WTC11 (cell line): ENCODE measurements at regions not wholly inside any gene's neighbourhood (a gene's known extent, or its start where the extent isn't known, plus 50 kb on each side); places are given as distances from the start of the nearest gene placed in this dataset.
"Not testable (repeated sequence)": the region's sequence is repeated elsewhere in the genome, so short reads cannot be mapped to it uniquely, and the experiment has no call there.

Source experiments
- ATAC-seq: fragments of 200-7000 bp; cut with Tn5 transposase; 2 replicates; pipeline ENCODE4 v1.10.0; 2021; ENCODE audit warnings: mild to moderate bottlenecking, moderate library complexity
- CTCF ChIA-PET: fragments of 300-600 bp; sonication (Branson Sonifier 250); formaldehyde crosslinking; loops from one replicate; lab custom pipeline; 2021; ENCODE audit warnings: antibody characterized with exemption; lab: Charles Lee
- POLR2A ChIA-PET: fragments of 350-600 bp; sonication (Branson Sonifier 250); formaldehyde crosslinking; loops from one replicate; lab custom pipeline; 2021; ENCODE audit warnings: antibody characterized with exemption; lab: Charles Lee
- DNase-seq: peaks from one replicate; pipeline ENCODE4 v3.0.0; 2021; ENCODE audit warnings: low spot score
- H3K27ac Mint-ChIP-seq: 2 replicates; pipeline ENCODE4 v1.8.0; 2021; ENCODE audit warnings: mixed read lengths
- H3K27me3 Mint-ChIP-seq: 2 replicates; pipeline ENCODE4 v1.8.0; 2021; ENCODE audit warnings: low read depth, mild to moderate bottlenecking, moderate library complexity, mixed read lengths
- H3K36me3 Mint-ChIP-seq: 2 replicates; pipeline ENCODE4 v1.8.0; 2021; ENCODE audit warnings: mixed read lengths
- H3K4me1 Mint-ChIP-seq: 2 replicates; pipeline ENCODE4 v1.8.0; 2022; ENCODE audit warnings: mixed read lengths
- H3K4me3 Mint-ChIP-seq: 2 replicates; pipeline ENCODE4 v1.8.0; 2021; ENCODE audit warnings: mild to moderate bottlenecking, moderate library complexity, mixed read lengths
- H3K9me3 Mint-ChIP-seq: 2 replicates; pipeline ENCODE4 v1.8.0; 2021; ENCODE audit warnings: mixed read lengths
- AFF4 ChIP-seq: sonication (generic); formaldehyde crosslinking; IDR thresholded peaks from 2 replicates; pipeline ENCODE4 v1.8.1; 2023; ENCODE audit warnings: mild to moderate bottlenecking, missing genetic modification reagents, borderline replicate concordance
- ATF1 ChIP-seq: sonication (generic); formaldehyde crosslinking; IDR thresholded peaks from 2 replicates; pipeline ENCODE4 v1.8.1; 2023; ENCODE audit warnings: mild to moderate bottlenecking, moderate library complexity, missing genetic modification reagents
- ATF2 ChIP-seq: sonication (generic); formaldehyde crosslinking; IDR thresholded peaks from 2 replicates; pipeline ENCODE4 v1.8.1; 2022; ENCODE audit warnings: low read depth, missing genetic modification reagents, borderline replicate concordance
- CDX4 ChIP-seq: fragments of 250-450 bp; sonication (Bioruptor Pico); IDR thresholded peaks from 2 replicates; pipeline ENCODE4 v1.9.0; 2021; ENCODE audit warnings: moderate library complexity, mild to moderate bottlenecking, inconsistent platforms, borderline replicate concordance
- CREM ChIP-seq: sonication (generic); formaldehyde crosslinking; IDR thresholded peaks from 2 replicates; pipeline ENCODE4 v1.8.1; 2022; ENCODE audit warnings: mild to moderate bottlenecking, missing genetic modification reagents, moderate library complexity
- FOXJ3 ChIP-seq: sonication (generic); formaldehyde crosslinking; IDR thresholded peaks from 2 replicates; pipeline ENCODE4 v1.9.0; 2021; ENCODE audit warnings: missing genetic modification reagents, mild to moderate bottlenecking, borderline replicate concordance
- FOXP1 ChIP-seq: sonication (generic); formaldehyde crosslinking; IDR thresholded peaks from 2 replicates; pipeline ENCODE4 v1.8.0; 2022; ENCODE audit warnings: missing genetic modification reagents, mild to moderate bottlenecking, moderate library complexity, borderline replicate concordance
- GRHL2 ChIP-seq: fragments of 250-450 bp; sonication (Bioruptor Pico); IDR thresholded peaks from 2 replicates; pipeline ENCODE4 v1.8.0; 2022; ENCODE audit warnings: mild to moderate bottlenecking, moderate library complexity; ENCODE audit not compliant: insufficient replicate concordance, severe bottlenecking
- HMGXB4 ChIP-seq: sonication (generic); formaldehyde crosslinking; IDR thresholded peaks from 2 replicates; pipeline ENCODE4 v1.8.1; 2023; ENCODE audit warnings: mild to moderate bottlenecking, moderate library complexity, missing genetic modification reagents
- JAZF1 ChIP-seq: fragments of 250-450 bp; sonication (Bioruptor Pico); IDR thresholded peaks from 2 replicates; pipeline ENCODE4 v1.9.0; 2021; ENCODE audit warnings: moderate library complexity, mild to moderate bottlenecking, inconsistent platforms
- JUN ChIP-seq: sonication (generic); formaldehyde crosslinking; IDR thresholded peaks from 2 replicates; pipeline ENCODE4 v1.8.0; 2023; ENCODE audit warnings: mild to moderate bottlenecking, missing genetic modification reagents
- MAX ChIP-seq: sonication (generic); formaldehyde crosslinking; IDR thresholded peaks from 2 replicates; pipeline ENCODE4 v1.8.0; 2022; ENCODE audit warnings: mild to moderate bottlenecking, missing genetic modification reagents
- NR2C2 ChIP-seq: sonication (generic); formaldehyde crosslinking; IDR thresholded peaks from 2 replicates; pipeline ENCODE4 v1.8.0; 2022; ENCODE audit warnings: mild to moderate bottlenecking, missing genetic modification reagents
- PREB ChIP-seq: sonication (generic); formaldehyde crosslinking; IDR thresholded peaks from 2 replicates; pipeline ENCODE4 v1.8.1; 2022; ENCODE audit warnings: mild to moderate bottlenecking, missing genetic modification reagents, moderate library complexity, borderline replicate concordance
- ZNF121 ChIP-seq: sonication (generic); formaldehyde crosslinking; IDR thresholded peaks from 2 replicates; pipeline ENCODE4 v1.8.0; 2023; ENCODE audit warnings: missing genetic modification reagents
- ZNF425 ChIP-seq: fragments of 250-450 bp; sonication (Bioruptor Pico); conservative IDR thresholded peaks from 2 replicates; pipeline ENCODE4 v1.9.0; 2021; ENCODE audit warnings: mild to moderate bottlenecking
- ZNF512 ChIP-seq: sonication (generic); formaldehyde crosslinking; IDR thresholded peaks from 2 replicates; pipeline ENCODE4 v1.8.1; 2022; ENCODE audit warnings: missing genetic modification reagents, borderline replicate concordance

- TF ChIP-seq PREB (CRISPR knock-in tag): no peak
- no peak for TF ChIP-seq NR2C2 (CRISPR knock-in tag)
- TF ChIP-seq FOXP1 (CRISPR knock-in tag): no peak
- no peak for TF ChIP-seq GRHL2 (CRISPR knock-in tag)
Observed at GRCh38 chr9:7432989-7433388, 366.6 kb downstream of the DMAC1 start (continued).

- DNase-seq, H3K4me1 Mint-ChIP-seq, ATAC-seq, POLR2A ChIA-PET, CTCF ChIA-PET, H3K4me3 Mint-ChIP-seq, H3K27me3 Mint-ChIP-seq, H3K27ac Mint-ChIP-seq, H3K36me3 Mint-ChIP-seq: not testable (repeated sequence)
- H3K9me3 Mint-ChIP-seq: peaks cover 10% of the 10 kb centered on the region; the same call in 1 of the 2 replicates
Observed at GRCh38 chr9:7417397-7417796, 382.2 kb downstream of the DMAC1 start.

GRCh38 chr9:7415836-7416235, 383.7 kb downstream of the DMAC1 start:
- no peak for TF ChIP-seq ATF2 (CRISPR knock-in tag)
- ATAC-seq: no peak
- ChIA-PET CTCF (no interaction called here), POLR2A (no interaction called here)
- no peaks in the 10 kb centered on the region for H3K27me3 Mint-ChIP-seq
- H3K4me1 Mint-ChIP-seq: peaks cover 2% of the 10 kb centered on the region; the same call in 1 of the 2 replicates
- peaks cover 15% of the 10 kb centered on the region for H3K9me3 Mint-ChIP-seq
- H3K36me3 Mint-ChIP-seq: no peaks in the 10 kb centered on the region
- DNase-seq: no peak
- no peak overlapping the region for H3K27ac Mint-ChIP-seq
- no peak overlapping the region for H3K4me3 Mint-ChIP-seq

GRCh38 chr9:7408845-7409244, 390.7 kb downstream of the DMAC1 start:
- peaks cover 4% of the 10 kb centered on the region; the same call in 1 of the 2 replicates for H3K36me3 Mint-ChIP-seq
- CTCF ChIA-PET: no interaction called here
- no peaks in the 10 kb centered on the region for H3K27me3 Mint-ChIP-seq
- peaks cover 13% of the 10 kb centered on the region for H3K9me3 Mint-ChIP-seq
- DNase-seq (no peak), ATAC-seq (no peak)
- no peak overlapping the region for H3K4me3 Mint-ChIP-seq
- POLR2A ChIA-PET: no interaction called here
- no peak overlapping the region for H3K27ac Mint-ChIP-seq
- H3K4me1 Mint-ChIP-seq: peaks cover 12% of the 10 kb centered on the region
- TF ChIP-seq AFF4 (CRISPR knock-in tag): no peak
- no peak for TF ChIP-seq ZNF425
- TF ChIP-seq FOXJ3 (CRISPR knock-in tag): no peak
- TF ChIP-seq MAX: no peak
- no peak for TF ChIP-seq ZNF512 (CRISPR knock-in tag)
- TF ChIP-seq JAZF1 (CRISPR knock-in tag): no peak
- no peak for TF ChIP-seq JUN (CRISPR knock-in tag)
- TF ChIP-seq CDX4 (CRISPR knock-in tag): no peak
- TF ChIP-seq HMGXB4: no peak
- no peak for TF ChIP-seq ATF1 (CRISPR knock-in tag)
- no peak for TF ChIP-seq CREM (CRISPR knock-in tag)
- TF ChIP-seq ZNF121 (CRISPR knock-in tag): no peak
